ENCODE measurements at regions not wholly inside any gene's neighbourhood (a gene's known extent, or its start where the extent isn't known, plus 50 kb on each side); places are given as distances from the start of the nearest gene placed in this dataset.

GRCh38 chr5:160931283-160931682 lies 79.3 kb upstream of the ATP10B start:
- TF ChIP-seq POLR2A (IDR thresholded peaks at IDR 0.05) (no peak), CTCF (IDR thresholded peaks at IDR 0.05) (no peak)
- no peak for DNase-seq (ENCODE audit: low spot score in 2 of 2)
- H3K4me3 ChIP-seq (ENCODE audit: low read depth, poor library complexity, severe bottlenecking) = no peak overlapping the region
- intact Hi-C loops (cut with DNase I; ENCODE audit: low total_unique reads) = no loop called here
- WGBS, 2 donors = 92% methylated on average over 2 of the region's 2 CpGs

- WGBS, 2 donors = 46 to 52% methylated on average over 1 of the region's 1 CpG
- TF ChIP-seq POLR2A (IDR thresholded peaks at IDR 0.05) = no peak
- no peak for TF ChIP-seq CTCF (IDR thresholded peaks at IDR 0.05)
- no peak overlapping the region for H3K4me3 ChIP-seq (ENCODE audit: low read depth, poor library complexity, severe bottlenecking)
- no peak for DNase-seq (ENCODE audit: low spot score in 2 of 2)
- intact Hi-C loops (cut with DNase I; ENCODE audit: low total_unique reads) = no loop called here
Observed at GRCh38 chr5:160930406-160930805, 78.4 kb upstream of the ATP10B start.

GRCh38 chr5:160929906-160930305 lies 77.9 kb upstream of the ATP10B start:
- no peak overlapping the region for H3K4me3 ChIP-seq (ENCODE audit: low read depth, poor library complexity, severe bottlenecking)
- 94 to 96% methylated on average over 3 of the region's 3 CpGs for WGBS, 2 donors
- TF ChIP-seq CTCF (IDR thresholded peaks at IDR 0.05) (no peak), POLR2A (IDR thresholded peaks at IDR 0.05) (no peak)
- intact Hi-C loops (cut with DNase I; ENCODE audit: low total_unique reads) = no loop called here
- DNase-seq (ENCODE audit: low spot score in 2 of 2) = no peak

GRCh38 chr5:160929360-160929759 lies 77.3 kb upstream of the ATP10B start:
- 46 to 55% methylated on average over 2 of the region's 2 CpGs for WGBS, 2 donors
- no peak for DNase-seq (ENCODE audit: low spot score in 2 of 2)
- intact Hi-C loops (cut with DNase I; ENCODE audit: low total_unique reads) = no loop called here
- no peak overlapping the region for H3K4me3 ChIP-seq (ENCODE audit: low read depth, poor library complexity, severe bottlenecking)
- TF ChIP-seq CTCF (IDR thresholded peaks at IDR 0.05) (no peak), POLR2A (IDR thresholded peaks at IDR 0.05) (no peak)

- no peak overlapping the region for H3K4me3 ChIP-seq (ENCODE audit: low read depth, poor library complexity, severe bottlenecking)
- WGBS, 2 donors = 7% methylated on average over 6 of the region's 6 CpGs
- TF ChIP-seq CTCF (IDR thresholded peaks at IDR 0.05) = no peak
- peak in 1 of 2 donors; percentile 50 for DNase-seq (ENCODE audit: low spot score in 2 of 2)
- intact Hi-C loops (cut with DNase I; ENCODE audit: low total_unique reads) = no loop called here
Observed at GRCh38 chr5:160926428-160926827, 74.4 kb upstream of the ATP10B start.

GRCh38 chr5:160925281-160925680 lies 73.3 kb upstream of the ATP10B start:
- intact Hi-C loops (cut with DNase I; ENCODE audit: low total_unique reads) = no loop called here
- no peak overlapping the region for H3K4me3 ChIP-seq (ENCODE audit: low read depth, poor library complexity, severe bottlenecking)
- DNase-seq (ENCODE audit: low spot score in 2 of 2) = no peak
- 52 to 62% methylated on average over 6 of the region's 6 CpGs for WGBS, 2 donors
- no peak for TF ChIP-seq CTCF (IDR thresholded peaks at IDR 0.05)

Data from lower leg skin (tissue), 4 donors.